ENCODE measurements at regions not wholly inside any gene's neighbourhood (a gene's known extent, or its start where the extent isn't known, plus 50 kb on each side); places are given as distances from the start of the nearest gene placed in this dataset.

GRCh38 chr1:234975941-234976860, 152.4 kb downstream of the TOMM20 start:
- no peak for DNase-seq
- Histone ChIP-seq H3K18ac (ENCODE audit: insufficient read length, low read depth, low read length) (no peak overlapping the region), H3T11ph (ENCODE audit: low read length) (no peak overlapping the region), H3K14ac (ENCODE audit: insufficient read depth, low read length) (no peak overlapping the region), H3K9me3 (ENCODE audit: control insufficient read depth, low read depth, low read length) (no peaks in the 10 kb centered on the region), H2AFZ (ENCODE audit: low read length) (no peak overlapping the region), H3K23me2 (ENCODE audit: insufficient read length, low read depth, low read length, poor library complexity, severe bottlenecking) (no peaks in the 10 kb centered on the region), H2BK15ac (ENCODE audit: low read depth, low read length) (no peak overlapping the region), H2BK20ac (ENCODE audit: low read depth, low read length, poor library complexity, severe bottlenecking) (no peak overlapping the region), H3K9ac (ENCODE audit: extremely low read depth, insufficient read length, low read length) (no peak overlapping the region), H3K27me3 (ENCODE audit: insufficient read depth, low read length) (no peaks in the 10 kb centered on the region), H2BK5ac (ENCODE audit: insufficient read length, low read length) (no peak overlapping the region), H2AK5ac (ENCODE audit: insufficient read length, low read length) (no peak overlapping the region), H3K79me1 (ENCODE audit: insufficient read depth, low read depth, low read length, poor library complexity, severe bottlenecking) (no peaks in the 10 kb centered on the region), H2BK120ac (ENCODE audit: low read depth, low read length, poor library complexity, severe bottlenecking) (no peak overlapping the region), H4K91ac (ENCODE audit: insufficient read length, low read depth, low read length) (no peak overlapping the region), H4K5ac (ENCODE audit: insufficient read length, low read depth, low read length) (no peak overlapping the region), H3K4me1 (ENCODE audit: insufficient read depth, low read length) (peaks cover 3% of the 10 kb centered on the region; the same call in 1 of the 2 replicates), H3K79me2 (ENCODE audit: insufficient read depth, low read length) (no peaks in the 10 kb centered on the region), H3K27ac (ENCODE audit: insufficient read length, low read depth, low read length) (no peak overlapping the region), H3K23ac (ENCODE audit: insufficient read length, low read depth, low read length) (no peak overlapping the region), H3K56ac (ENCODE audit: insufficient read length, low read depth, low read length) (no peak overlapping the region), H3K4me2 (ENCODE audit: insufficient read depth, insufficient read length, low read length) (no peak overlapping the region), H3K4ac (ENCODE audit: low read depth, low read length) (no peak overlapping the region), H2BK12ac (ENCODE audit: insufficient read length, low read depth, low read length) (no peak overlapping the region), H4K8ac (replicated peaks; ENCODE audit: insufficient read length, low read depth, low read length) (no peak overlapping the region), H4K20me1 (ENCODE audit: control insufficient read depth, insufficient read depth, insufficient read length) (no peaks in the 10 kb centered on the region)
- H3K9me3 Mint-ChIP-seq, result no peaks in the 10 kb centered on the region
- no CpG with 5 or more reads among the region's 11 CpGs for WGBS (ENCODE audit: extremely low coverage, insufficient read length, low lambda C conversion rate)
- peaks cover 35 to 40% of the 10 kb centered on the region in 2 experiments for H3K4me1 Mint-ChIP-seq
- H3K36me3 Mint-ChIP-seq (ENCODE audit: insufficient read depth in 1 of 3, low read depth in 3 of 3), result no peaks in the 10 kb centered on the region
- TF ChIP-seq CTCF (conservative IDR thresholded peaks at IDR 0.05), result no peak
- H3K4me3 Mint-ChIP-seq, result no peak overlapping the region
- H3K27ac Mint-ChIP-seq, result no peak overlapping the region
- H3K27me3 Mint-ChIP-seq (ENCODE audit: low read depth), result no peaks in the 10 kb centered on the region; the same call in 1 of the 2 replicates

Data from H9 (cell line).